ENCODE measurements at regions not wholly inside any gene's neighbourhood (a gene's known extent, or its start where the extent isn't known, plus 50 kb on each side); places are given as distances from the start of the nearest gene placed in this dataset.

- DNase-seq, result no peak
Measured at GRCh38 chr2:219692521-219692920, 65.1 kb downstream of the SLC4A3 start.

GRCh38 chr2:219695145-219695709 is 67.8 kb downstream of the SLC4A3 start:
- DNase-seq, result no peak

DNA sequence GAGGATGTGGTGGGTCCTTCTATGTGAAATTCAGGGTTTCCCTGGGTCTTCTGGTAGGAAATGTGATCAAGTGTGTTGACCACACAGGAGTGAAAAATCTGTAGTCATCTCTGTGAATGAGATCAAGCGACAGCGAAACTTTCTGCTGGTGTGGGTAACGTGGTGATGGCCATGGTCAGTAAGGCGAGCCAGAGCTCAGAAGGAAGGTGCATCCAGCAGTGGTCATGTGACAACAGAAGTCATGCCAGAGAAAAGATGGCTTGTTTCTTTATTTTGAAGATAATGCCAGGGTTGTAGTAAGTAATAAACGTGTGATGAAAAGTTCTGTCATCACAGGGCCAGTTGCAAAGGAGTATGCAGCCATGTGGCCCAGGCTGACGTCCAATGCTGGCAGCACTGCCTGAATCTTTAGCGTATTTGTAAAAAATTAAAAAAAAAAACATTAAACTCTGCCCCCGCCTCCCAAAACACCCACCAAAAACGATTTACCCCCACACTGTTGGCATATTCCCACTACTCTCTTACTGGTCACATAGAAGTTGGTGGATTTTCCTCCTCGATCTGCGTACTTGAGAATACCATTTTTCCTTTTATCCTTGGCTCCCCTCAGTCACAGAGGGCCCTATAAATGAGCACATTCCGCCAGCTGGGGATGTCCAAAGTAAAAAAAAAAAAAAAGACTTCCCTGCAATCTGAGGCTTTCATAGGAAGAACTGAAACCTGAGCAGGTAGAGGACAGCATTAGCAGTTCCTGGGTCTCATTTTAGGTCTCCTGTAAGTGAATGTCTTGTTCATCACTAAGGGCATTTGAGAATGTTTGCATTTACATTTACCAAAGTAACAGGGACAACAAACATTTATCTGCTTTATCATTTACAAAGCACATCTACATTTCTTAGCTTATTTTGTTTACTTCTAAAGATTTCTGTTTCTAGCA is 70.6 kb downstream of the SLC4A3 start:
- peak; percentile 72 for DNase-seq

- DNase-seq, result peak; percentile 72
Measured at GRCh38 chr2:219698748-219699439, 71.5 kb downstream of the SLC4A3 start.

DNA sequence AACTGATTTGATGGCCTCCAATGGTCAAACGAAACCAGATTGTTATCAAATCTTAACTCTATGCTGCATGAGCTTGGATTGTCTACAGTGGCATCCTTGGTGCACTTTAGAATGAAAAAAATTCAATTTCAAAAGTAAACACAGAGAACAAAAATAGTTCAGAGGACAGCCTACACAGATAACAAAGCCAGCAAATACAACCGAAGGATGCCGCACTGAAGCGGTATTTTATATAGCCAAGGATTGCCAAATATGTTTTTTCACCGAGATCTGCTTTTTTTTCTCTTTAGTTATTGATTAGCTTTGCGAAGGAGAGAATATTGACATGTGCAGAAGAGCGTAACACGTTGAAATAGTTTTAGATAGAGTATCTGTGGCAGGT is 72.0 kb downstream of the SLC4A3 start:
- no peak for DNase-seq

- DNase-seq, result no peak
Measured at GRCh38 chr2:219701847-219702634, 74.6 kb downstream of the SLC4A3 start.

- no peak for DNase-seq
Measured at GRCh38 chr2:219702796-219703545, 75.5 kb downstream of the SLC4A3 start.

GRCh38 chr2:219704878-219705277 is 77.4 kb downstream of the SLC4A3 start:
- DNase-seq, result no peak

GRCh38 chr2:219706823-219707281 is 79.4 kb downstream of the SLC4A3 start:
- no peak for DNase-seq

GRCh38 chr2:219707496-219708285 is 80.3 kb downstream of the SLC4A3 start:
- DNase-seq, result no peak

DNA sequence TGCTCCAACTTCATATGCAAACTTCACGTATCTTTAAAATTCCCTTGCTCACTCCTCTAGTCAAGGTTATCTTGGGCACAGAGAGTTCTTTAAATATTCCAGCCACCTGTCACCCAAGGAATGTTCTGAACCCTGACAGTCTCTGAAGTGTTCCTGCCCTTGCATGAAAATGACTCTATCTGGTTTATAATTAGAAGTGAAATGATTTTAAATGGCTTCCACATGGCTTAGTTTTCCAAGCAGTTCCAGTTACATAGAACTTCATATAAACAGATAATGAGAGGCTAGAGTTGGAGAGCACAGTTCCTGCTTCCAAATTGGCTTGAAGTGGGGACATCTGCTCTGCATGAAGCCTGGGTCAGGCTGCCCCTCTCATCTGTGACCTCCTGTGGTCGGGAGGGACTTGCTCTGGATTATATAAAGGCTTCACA is 81.9 kb downstream of the SLC4A3 start:
- no peak for DNase-seq

- no peak for DNase-seq
Measured at GRCh38 chr2:219713110-219713509, 85.7 kb downstream of the SLC4A3 start.

DNA sequence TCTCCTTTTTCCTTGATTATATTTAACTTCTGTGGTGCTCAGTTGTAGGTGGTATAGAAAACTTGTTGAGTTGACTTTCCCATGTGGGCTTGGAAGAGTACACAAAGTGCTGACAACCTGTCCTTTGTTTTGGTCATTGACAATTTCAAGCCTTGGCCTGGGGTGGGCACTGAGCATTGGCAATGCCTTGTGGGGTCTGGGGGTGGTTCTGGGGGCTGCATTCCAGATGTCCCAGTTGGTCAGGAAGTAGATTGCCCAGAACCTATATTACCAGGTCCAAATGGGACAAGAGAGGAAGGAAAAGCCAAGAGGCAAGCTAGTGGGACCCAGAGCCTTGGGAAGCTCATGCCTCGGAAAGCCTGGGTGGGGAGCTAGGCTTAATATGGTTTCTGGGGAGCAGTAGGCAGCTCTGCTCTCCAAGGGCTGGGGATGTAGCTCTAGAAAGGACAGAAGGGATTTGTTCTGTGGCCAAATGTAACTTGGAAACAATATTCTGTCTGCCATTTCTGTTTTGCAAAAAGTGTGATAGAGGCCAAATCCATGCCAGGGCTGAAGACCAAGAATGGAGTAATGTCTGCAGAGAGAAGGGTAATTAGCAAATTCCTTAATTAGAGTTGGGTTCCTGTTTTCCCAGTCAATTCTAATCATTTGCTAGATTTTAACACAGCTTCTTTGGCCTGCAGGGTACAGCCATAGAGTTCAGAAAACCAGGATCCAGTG is 87.4 kb downstream of the SLC4A3 start:
- no peak for DNase-seq

GRCh38 chr2:219718066-219718465 is 90.6 kb downstream of the SLC4A3 start:
- no peak for DNase-seq

DNA sequence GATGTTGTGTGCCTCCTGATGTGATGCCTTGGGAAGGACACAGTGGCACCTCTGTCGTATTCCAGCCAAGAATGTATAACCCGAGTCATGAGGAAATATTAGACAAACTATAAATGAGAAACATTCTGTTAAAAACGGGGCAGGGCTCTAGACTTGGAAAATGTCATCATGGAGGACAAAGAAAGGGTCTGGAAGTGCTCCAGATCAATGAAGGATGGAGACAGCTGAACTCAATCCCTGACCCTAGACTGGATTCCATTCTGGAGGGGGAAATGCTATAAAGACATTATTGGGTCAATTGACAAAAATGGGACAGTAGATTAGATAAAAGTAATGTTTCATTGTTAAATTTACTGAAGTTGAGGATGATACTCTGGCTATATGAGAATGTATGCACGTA is 92.1 kb downstream of the SLC4A3 start:
- no peak for DNase-seq

- no peak for DNase-seq
Measured at GRCh38 chr2:219720956-219721355, 93.5 kb downstream of the SLC4A3 start.

- no peak for DNase-seq
Measured at GRCh38 chr2:219722276-219722879, 94.9 kb downstream of the SLC4A3 start.

DNA sequence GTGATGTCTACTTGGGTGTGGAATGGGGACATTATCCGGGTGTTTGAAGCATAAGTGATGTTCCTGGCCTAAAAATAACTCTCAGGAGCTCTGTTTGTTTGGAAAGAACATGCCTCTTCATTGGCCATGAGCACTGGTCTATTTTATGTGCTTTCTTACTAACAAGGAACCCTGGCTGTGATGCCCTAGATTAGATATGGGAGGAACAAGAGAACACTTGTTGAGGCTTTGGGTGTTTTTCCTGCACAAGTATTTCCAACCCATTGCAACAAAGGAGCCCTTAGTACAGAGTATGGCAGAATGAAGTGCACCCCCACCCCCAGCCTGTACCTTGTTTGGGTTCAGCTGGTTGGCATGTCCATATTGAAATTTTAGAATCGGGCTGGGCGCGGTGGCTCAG is 95.9 kb downstream of the SLC4A3 start:
- DNase-seq, result no peak

- DNase-seq, result no peak
Measured at GRCh38 chr2:219724628-219725027, 97.2 kb downstream of the SLC4A3 start.

- no peak for DNase-seq
Measured at GRCh38 chr2:219726916-219727315, 99.5 kb downstream of the SLC4A3 start.
